DOHH2 (cell line): ENCODE measurements at regions not wholly inside any gene's neighbourhood (a gene's known extent, or its start where the extent isn't known, plus 50 kb on each side); places are given as distances from the start of the nearest gene placed in this dataset.

ENCODE experiments used
- H3F3A ChIP-seq: fragments of 200-600 bp; sonication (generic), shearing (Covaris generic); 2 replicates; pipeline ENCODE4 v1.6.0; 2016; ENCODE audit warnings: antibody characterized with exemption, mild to moderate bottlenecking; ENCODE audit not compliant: control insufficient read depth, insufficient read depth
- H3K27ac ChIP-seq: fragments of 200-600 bp; sonication (generic); 2 replicates; pipeline ENCODE4 v1.5.1; 2014; ENCODE audit warnings: low read depth, mild to moderate bottlenecking, low read length, moderate library complexity
- H3K27me3 ChIP-seq: fragments of 200-600 bp; sonication (generic); 2 replicates; pipeline ENCODE4 v1.6.1; 2014; ENCODE audit warnings: mild to moderate bottlenecking, low read length, mixed read lengths; ENCODE audit not compliant: control insufficient read depth
- H3K36me3 ChIP-seq: fragments of 200-600 bp; sonication (generic); 2 replicates; pipeline ENCODE4 v1.6.1; 2014; ENCODE audit warnings: mild to moderate bottlenecking, low read length, moderate library complexity, mixed read lengths; ENCODE audit not compliant: control insufficient read depth
- H3K4me1 ChIP-seq: fragments of 200-600 bp; sonication (generic); 2 replicates; pipeline ENCODE4 v1.6.1; 2014; ENCODE audit warnings: mild to moderate bottlenecking, low read length, mixed read lengths; ENCODE audit not compliant: control insufficient read depth
- H3K4me2 ChIP-seq: fragments of 200-600 bp; sonication (generic); 2 replicates; pipeline ENCODE4 v1.6.0; 2014; ENCODE audit warnings: mild to moderate bottlenecking, low read length, moderate library complexity
- H3K4me3 ChIP-seq: fragments of 200-600 bp; sonication (generic); 2 replicates; pipeline ENCODE4 v1.5.1; 2014; ENCODE audit warnings: mild to moderate bottlenecking, low read length, mixed read lengths
- H3K79me2 ChIP-seq: fragments of 200-600 bp; sonication (generic); 2 replicates; pipeline ENCODE4 v1.6.1; 2014; ENCODE audit warnings: mild to moderate bottlenecking, low read length, mixed read lengths; ENCODE audit not compliant: control insufficient read depth
- H3K9me2 ChIP-seq: fragments of 200-600 bp; sonication (generic); replicated peaks from 2 replicates; pipeline ENCODE4 v1.6.1; 2014; ENCODE audit warnings: mild to moderate bottlenecking, low read length, mixed read lengths; ENCODE audit not compliant: control insufficient read depth
- H3K9me3 ChIP-seq: fragments of 200-600 bp; sonication (generic); 2 replicates; pipeline ENCODE4 v1.6.1; 2014; ENCODE audit warnings: antibody characterized with exemption, low read length, mixed read lengths; ENCODE audit not compliant: control insufficient read depth, insufficient read depth
- H4K20me1 ChIP-seq: fragments of 200-600 bp; sonication (generic); 2 replicates; pipeline ENCODE4 v1.6.0; 2014; ENCODE audit warnings: low read depth, mild to moderate bottlenecking, antibody characterized with exemption, low read length, moderate library complexity; ENCODE audit not compliant: control insufficient read depth, insufficient read depth
- CTCF ChIP-seq: fragments of 200-600 bp; sonication (generic); IDR thresholded peaks from one replicate; pipeline ENCODE4 v1.5.1; 2014; ENCODE audit warnings: antibody characterized with exemption, mild to moderate bottlenecking, low read depth, low read length; ENCODE audit not compliant: poor library complexity, severe bottlenecking
- EZH2phosphoT487 ChIP-seq: fragments of 200-600 bp; sonication (generic); IDR thresholded peaks from 2 replicates; pipeline ENCODE4 v1.6.1; 2017; ENCODE audit warnings: borderline replicate concordance, mild to moderate bottlenecking, antibody characterized with exemption, low read length, moderate library complexity, mixed read lengths

GRCh38 chr7:113456533-113456932 is 338.2 kb upstream of the SMIM30 start:
- Histone ChIP-seq H3K4me3 (no peak overlapping the region), H3K36me3 (no peaks in the 10 kb centered on the region), H3K79me2 (no peaks in the 10 kb centered on the region), H3F3A (no peaks in the 10 kb centered on the region), H3K4me1 (no peaks in the 10 kb centered on the region), H3K4me2 (no peak overlapping the region), H4K20me1 (no peaks in the 10 kb centered on the region), H3K27me3 (no peaks in the 10 kb centered on the region), H3K9me2 (no peaks in the 10 kb centered on the region), H3K27ac (no peak overlapping the region), H3K9me3 (no peaks in the 10 kb centered on the region)
- TF ChIP-seq CTCF (no peak), EZH2phosphoT487 (no peak)

- Histone ChIP-seq H3K9me3 (no peaks in the 10 kb centered on the region), H4K20me1 (no peaks in the 10 kb centered on the region), H3K4me1 (no peaks in the 10 kb centered on the region), H3K27ac (no peak overlapping the region), H3K9me2 (no peaks in the 10 kb centered on the region), H3K27me3 (no peaks in the 10 kb centered on the region), H3F3A (no peaks in the 10 kb centered on the region), H3K79me2 (no peaks in the 10 kb centered on the region), H3K4me2 (no peak overlapping the region), H3K36me3 (no peaks in the 10 kb centered on the region), H3K4me3 (no peak overlapping the region)
- TF ChIP-seq CTCF, result no peak
- no peak for TF ChIP-seq EZH2phosphoT487
Measured at GRCh38 chr7:113454597-113455169, 336.3 kb upstream of the SMIM30 start.

GRCh38 chr7:113452245-113452644 is 333.9 kb upstream of the SMIM30 start:
- H3K4me2 ChIP-seq, result no peak overlapping the region
- no peaks in the 10 kb centered on the region for H3K4me1 ChIP-seq
- H3K79me2 ChIP-seq, result no peaks in the 10 kb centered on the region
- H3K4me3 ChIP-seq, result no peak overlapping the region
- no peak overlapping the region for H3K27ac ChIP-seq
- TF ChIP-seq EZH2phosphoT487, result no peak
- no peak for TF ChIP-seq CTCF
- no peaks in the 10 kb centered on the region for H3K9me2 ChIP-seq
- H3K9me3 ChIP-seq, result no peaks in the 10 kb centered on the region
- no peaks in the 10 kb centered on the region for H3F3A ChIP-seq
- no peaks in the 10 kb centered on the region for H3K36me3 ChIP-seq
- H4K20me1 ChIP-seq, result no peaks in the 10 kb centered on the region
- no peaks in the 10 kb centered on the region for H3K27me3 ChIP-seq

- Histone ChIP-seq H3K4me1 (no peaks in the 10 kb centered on the region), H3K4me2 (no peak overlapping the region), H3K4me3 (no peak overlapping the region), H3K27ac (no peak overlapping the region), H3K9me3 (no peaks in the 10 kb centered on the region), H3F3A (no peaks in the 10 kb centered on the region), H3K9me2 (no peaks in the 10 kb centered on the region), H3K27me3 (no peaks in the 10 kb centered on the region), H3K79me2 (no peaks in the 10 kb centered on the region), H4K20me1 (no peaks in the 10 kb centered on the region), H3K36me3 (no peaks in the 10 kb centered on the region)
- TF ChIP-seq EZH2phosphoT487, result no peak
- no peak for TF ChIP-seq CTCF
Measured at GRCh38 chr7:113446791-113447190, 328.4 kb upstream of the SMIM30 start.
